K562 (cell line): ENCODE measurements at regions not wholly inside any gene's neighbourhood (a gene's known extent, or its start where the extent isn't known, plus 50 kb on each side); places are given as distances from the start of the nearest gene placed in this dataset.

Experiments
- AFF4 ChIP-seq: sonication (generic); formaldehyde crosslinking; IDR thresholded peaks from 2 replicates; pipeline ENCODE4 v1.8.0; 2023; ENCODE audit warnings: mild to moderate bottlenecking, missing genetic modification reagents
- ATF2 ChIP-seq: sonication (generic); formaldehyde crosslinking; IDR thresholded peaks from 2 replicates; pipeline ENCODE4 v1.8.1; 2022; ENCODE audit warnings: missing genetic modification reagents
- BRCA1 ChIP-seq, 2 experiments: fragments of 450-650 bp in 1 of 2; sonication (generic) in 1 of 2; formaldehyde crosslinking in 1 of 2; IDR thresholded peaks; 2 replicates each; pipeline versions ENCODE4 v1.5.0 to v1.6.1; 2017 to 2020; ENCODE audit warnings: mild to moderate bottlenecking in 1 of 2, missing genetic modification reagents in 1 of 2
- CTCF ChIP-seq, 3 experiments: IDR thresholded peaks in 2 of 3; conservative IDR thresholded peaks in 1 of 3; 2 replicates each; pipeline ENCODE4 v1.5.1; 2011 to 2012; ENCODE audit warnings: low read length in 3 of 3, mild to moderate bottlenecking in 3 of 3, control low read depth in 2 of 3, improper control_type of control experiment in 1 of 3, inconsistent platforms in 1 of 3, low read depth in 1 of 3, mixed read lengths in 1 of 3, moderate library complexity in 1 of 3; ENCODE audit not compliant: insufficient read depth in 2 of 3
- GABPB1 ChIP-seq: sonication (generic); formaldehyde crosslinking; IDR thresholded peaks from 2 replicates; pipeline ENCODE4 v1.8.0; 2022; ENCODE audit warnings: mild to moderate bottlenecking, missing genetic modification reagents
- MAFK ChIP-seq: IDR thresholded peaks from 2 replicates; pipeline ENCODE4 v1.6.1; 2011; ENCODE audit warnings: low read length, improper control_type of control experiment
- MAX ChIP-seq: sonication (generic); formaldehyde crosslinking; IDR thresholded peaks from 2 replicates; pipeline ENCODE4 v1.9.0; 2022; ENCODE audit warnings: mild to moderate bottlenecking, missing genetic modification reagents
- POLR2A ChIP-seq: fragments of 450-650 bp; conservative IDR thresholded peaks from 2 replicates; pipeline ENCODE4 v1.6.1; 2016
- REST ChIP-seq, 2 experiments: fragments of 450-650 bp; formaldehyde crosslinking in 1 of 2; IDR thresholded peaks; 2 replicates each; pipeline versions ENCODE4 v1.4.0 to v1.6.1; 2014 to 2020; ENCODE audit warnings: mild to moderate bottlenecking in 2 of 2, borderline replicate concordance in 1 of 2, low read depth in 1 of 2
- SIX5 ChIP-seq, 2 experiments: IDR thresholded peaks; 2 replicates each; pipeline ENCODE4 v1.6.1; 2011; ENCODE audit warnings: low read length in 2 of 2, borderline replicate concordance in 1 of 2, low read depth in 1 of 2, mild to moderate bottlenecking in 1 of 2, moderate library complexity in 1 of 2; ENCODE audit not compliant: insufficient read depth in 1 of 2
- SMAD3 ChIP-seq: fragments of 450-650 bp; formaldehyde crosslinking; conservative IDR thresholded peaks from 2 replicates; pipeline ENCODE4 v1.4.0; 2020; ENCODE audit warnings: mild to moderate bottlenecking
- SREBF1 ChIP-seq: fragments of 150-350 bp; IDR thresholded peaks from 2 replicates; pipeline ENCODE4 v1.6.1; 2014; ENCODE audit warnings: antibody characterized with exemption, low read depth, low read length, borderline replicate concordance
- UBTF ChIP-seq, 2 experiments: IDR thresholded peaks; 2 replicates each; pipeline ENCODE4 v1.6.1; 2012; ENCODE audit warnings: improper control_type of control experiment in 2 of 2, low read depth in 2 of 2, low read length in 2 of 2, borderline replicate concordance in 1 of 2

GRCh38 chr2:147231607-147232006 is 613.2 kb upstream of the ACVR2A start:
- TF ChIP-seq REST (IDR thresholded peaks at IDR 0.05; ENCODE audit: borderline replicate concordance) (no peak), REST (CRISPR knock-in tag; IDR thresholded peaks at IDR 0.05; ENCODE audit: low read depth) (no peak), MAFK (no peak), AFF4 (CRISPR knock-in tag) (no peak), SREBF1 (no peak), POLR2A (no peak), UBTF (IDR thresholded peaks at IDR 0.05; ENCODE audit: borderline replicate concordance in 1 of 2, low read depth in 2 of 2, low read length in 2 of 2) (no peak), SMAD3 (CRISPR knock-in tag) (no peak), GABPB1 (no peak), CTCF (IDR thresholded peaks at IDR 0.05 in 2 of 3, conservative IDR thresholded peaks at IDR 0.05 in 1 of 3; ENCODE audit: insufficient read depth in 2 of 3, low read depth in 1 of 3, low read length in 3 of 3) (no peak), BRCA1 (IDR thresholded peaks at IDR 0.05) (no peak), BRCA1 (CRISPR knock-in tag; IDR thresholded peaks at IDR 0.05) (no peak), SIX5 (IDR thresholded peaks at IDR 0.05; ENCODE audit: borderline replicate concordance in 1 of 2, insufficient read depth in 1 of 2, low read depth in 1 of 2, low read length in 2 of 2) (no peak), MAX (CRISPR knock-in tag) (no peak), ATF2 (CRISPR knock-in tag) (no peak)
